Stimulated activated CD4-positive, alpha-beta T cell treated with anti-CD3 and anti-CD28 coated beads, Interleukin-15, amount 100 ng/mL, for 24 hours (primary cell): ENCODE measurements at regions not wholly inside any gene's neighbourhood (a gene's known extent, or its start where the extent isn't known, plus 50 kb on each side); places are given as distances from the start of the nearest gene placed in this dataset.

Experiments
- DNase-seq: peaks from one replicate; pipeline ENCODE4 v3.0.0-alpha.2; 2020

DNA sequence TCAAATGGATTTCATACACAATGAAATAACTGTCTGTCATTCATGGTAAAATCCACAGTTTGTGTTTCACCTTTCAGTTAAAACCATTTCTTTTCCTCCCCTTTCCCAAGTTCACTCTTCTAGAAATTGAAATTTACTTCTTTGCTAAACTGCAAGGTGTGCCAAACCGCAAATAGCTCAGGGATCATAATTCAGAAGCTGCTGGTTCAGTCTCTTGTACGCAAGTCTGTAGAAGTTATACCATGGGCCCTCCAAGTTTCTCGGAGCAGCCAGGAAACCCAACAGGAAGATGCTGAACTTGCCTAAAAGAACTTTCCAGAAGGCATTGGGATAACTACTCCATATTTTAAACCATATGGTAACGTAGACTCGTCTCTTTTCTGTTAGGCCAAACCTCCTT, 268.9 kb downstream of the FLRT2 start:
- no peak for DNase-seq

DNA sequence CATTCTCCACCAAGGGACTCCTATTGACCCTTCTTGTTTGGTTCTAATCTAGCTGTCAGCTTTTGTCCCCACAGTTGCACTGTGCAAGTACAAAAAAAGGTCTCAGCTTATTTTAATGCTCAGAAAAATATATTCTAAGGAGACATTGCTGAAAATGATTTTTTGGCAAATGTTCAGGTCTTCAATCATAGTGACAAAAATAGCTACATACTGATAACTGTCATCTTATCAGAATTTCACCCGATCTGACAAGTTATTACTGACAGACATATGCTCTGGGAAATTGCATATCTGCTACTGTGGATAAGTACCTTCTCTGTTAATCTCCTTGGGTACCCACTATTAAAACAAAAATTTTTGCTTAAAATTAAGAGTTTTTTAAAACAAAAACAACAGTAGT, 263.6 kb downstream of the FLRT2 start:
- DNase-seq: no peak

DNA sequence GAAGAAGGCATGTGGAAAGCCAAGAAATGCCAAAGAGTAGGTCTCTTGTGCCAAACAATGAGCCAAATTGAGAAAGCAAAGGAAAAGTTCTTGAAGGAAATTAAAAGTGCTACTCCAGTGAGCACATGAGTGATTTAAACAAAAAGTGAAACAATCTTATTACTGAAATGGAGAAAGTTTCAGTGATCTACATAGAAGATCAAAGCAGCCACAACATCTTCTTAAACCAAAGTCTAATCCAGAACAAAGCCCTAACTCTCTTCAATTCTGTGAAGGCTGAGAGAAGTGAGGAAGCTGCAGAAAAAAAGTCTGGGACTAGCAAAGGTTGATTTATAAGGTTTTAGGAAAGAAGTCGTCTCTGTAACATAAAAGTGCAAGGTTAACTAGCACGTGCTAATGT, 259.6 kb downstream of the FLRT2 start:
- DNase-seq: no peak

DNA sequence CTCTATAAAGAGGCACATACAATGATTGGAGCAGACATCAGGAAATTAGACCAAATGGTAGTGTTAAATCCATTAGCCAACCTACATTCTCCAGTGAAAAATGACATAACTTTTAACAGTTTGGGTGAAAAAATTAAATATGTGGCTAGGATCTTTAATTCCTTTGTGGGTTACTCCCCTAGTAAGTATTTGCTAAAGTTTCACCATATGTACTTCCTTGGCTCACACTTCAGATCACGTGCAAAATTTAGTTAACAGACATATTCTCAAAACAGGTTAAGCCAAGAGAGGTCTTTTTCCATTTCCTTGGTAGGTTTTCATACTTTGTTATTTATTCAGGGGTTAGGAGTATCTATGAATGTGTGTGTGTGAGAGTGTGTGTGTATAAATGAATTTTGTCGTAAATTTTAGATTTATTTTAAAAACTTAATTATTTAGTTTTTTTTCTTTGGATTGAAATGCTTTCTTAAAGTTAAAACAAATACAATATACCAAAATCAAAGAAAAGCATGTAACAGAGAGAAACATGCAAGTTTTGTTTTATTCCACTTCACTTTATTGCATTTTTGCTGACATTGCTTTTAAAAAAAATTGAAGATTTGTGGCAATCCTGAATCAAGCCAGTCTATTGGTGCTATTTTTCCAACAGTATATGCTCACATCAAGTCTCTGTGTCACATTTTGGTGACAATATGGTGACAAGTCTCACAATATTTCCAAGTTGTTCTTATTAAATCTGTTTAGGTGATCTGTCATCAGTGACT, 258.7 kb downstream of the FLRT2 start:
- DNase-seq: no peak

DNA sequence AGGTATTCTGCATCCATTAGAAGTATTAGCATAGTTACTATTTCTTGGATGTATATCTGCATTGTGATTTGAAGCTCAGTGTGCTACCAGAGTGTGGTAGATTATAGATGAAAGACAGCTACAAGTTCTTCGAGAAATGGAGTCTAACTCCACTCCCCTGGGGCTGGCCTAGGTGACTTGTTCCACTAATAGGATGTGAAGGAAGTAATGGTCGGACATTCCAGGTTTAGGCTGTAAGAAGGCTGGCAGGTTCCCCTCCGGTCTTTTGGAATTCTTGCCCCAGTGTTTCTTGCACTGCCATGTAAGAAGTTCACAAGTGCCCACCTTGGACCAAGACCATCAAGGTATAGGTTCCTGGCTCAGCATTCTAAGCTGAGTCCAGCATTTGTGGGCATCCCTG, 236.4 kb downstream of the FLRT2 start:
- DNase-seq: no peak

DNA sequence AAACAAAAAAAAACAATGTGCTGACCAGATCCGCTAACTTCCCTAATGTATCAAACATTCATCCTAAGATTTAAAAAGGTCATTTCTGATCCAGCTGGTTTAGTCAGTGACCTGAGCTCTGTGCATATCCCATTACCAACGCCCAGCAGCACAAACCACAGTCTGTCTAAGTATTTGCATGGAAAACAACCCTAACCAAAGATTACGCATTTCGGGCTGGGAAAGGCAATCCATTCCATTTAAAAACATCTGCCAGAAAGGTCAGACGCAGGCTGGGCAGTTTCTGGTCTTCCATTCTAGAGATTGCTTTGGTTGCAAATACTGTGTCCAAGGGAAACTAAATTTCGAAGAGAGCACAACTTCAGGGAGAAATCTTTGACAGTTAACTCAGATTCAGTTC, 234.9 kb downstream of the FLRT2 start:
- no peak for DNase-seq

DNA sequence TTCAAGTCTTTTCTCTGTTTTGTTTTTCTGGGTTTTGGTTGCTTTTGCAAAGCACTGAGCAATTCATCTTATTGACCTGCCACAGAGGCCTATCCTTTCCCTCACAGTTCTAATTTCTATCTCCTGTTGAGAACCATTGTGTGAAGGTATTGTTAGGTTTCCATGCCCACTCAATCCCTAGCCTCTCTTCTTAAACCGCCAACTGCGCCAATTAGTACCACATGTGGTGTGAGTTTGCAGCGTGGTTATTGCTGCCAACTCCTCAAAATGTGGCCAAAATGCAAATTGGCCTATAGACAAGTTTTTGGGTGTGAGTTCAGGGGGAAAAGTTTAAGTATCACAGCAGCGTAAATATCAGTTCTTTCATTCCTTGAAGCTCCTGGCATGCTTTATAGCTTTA, 232.6 kb downstream of the FLRT2 start:
- DNase-seq: no peak

DNA sequence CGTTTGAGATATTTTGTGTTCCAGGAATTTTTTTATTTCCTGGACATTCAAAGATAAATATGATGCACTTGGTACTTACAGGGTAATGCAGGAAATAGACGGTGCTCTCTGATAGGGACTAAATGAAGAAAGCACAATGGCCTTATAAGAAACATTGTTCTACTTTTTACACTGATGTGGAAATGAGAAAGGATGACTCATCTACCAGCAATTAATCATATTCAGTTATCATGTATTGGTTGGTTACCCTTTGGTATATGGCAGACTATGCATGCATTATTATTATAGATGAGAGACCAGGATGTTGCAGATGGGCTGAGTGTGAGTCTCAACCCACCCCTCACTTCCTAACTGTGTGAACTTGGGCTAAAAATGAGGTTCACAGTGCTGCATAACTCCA, 222.2 kb downstream of the FLRT2 start:
- no peak for DNase-seq

DNA sequence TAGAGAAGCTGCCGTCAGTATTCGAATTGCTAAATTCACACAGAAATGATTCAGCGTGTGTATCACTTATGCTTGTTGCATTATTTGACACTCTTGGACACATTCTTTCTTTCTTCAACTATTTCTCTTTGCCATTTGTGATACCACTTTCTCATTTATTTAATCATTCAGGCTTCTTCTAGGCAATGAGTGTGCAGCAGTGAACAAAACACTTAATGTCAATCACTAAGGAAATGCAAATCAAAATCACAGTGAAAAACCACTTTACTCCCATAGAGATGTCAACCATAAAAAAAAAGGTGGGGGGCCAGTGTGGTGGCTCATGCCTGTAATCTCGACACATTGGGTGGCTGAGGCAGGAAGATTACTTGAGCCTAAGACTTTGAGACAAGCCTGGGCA, 214.6 kb downstream of the FLRT2 start:
- DNase-seq: no peak

DNA sequence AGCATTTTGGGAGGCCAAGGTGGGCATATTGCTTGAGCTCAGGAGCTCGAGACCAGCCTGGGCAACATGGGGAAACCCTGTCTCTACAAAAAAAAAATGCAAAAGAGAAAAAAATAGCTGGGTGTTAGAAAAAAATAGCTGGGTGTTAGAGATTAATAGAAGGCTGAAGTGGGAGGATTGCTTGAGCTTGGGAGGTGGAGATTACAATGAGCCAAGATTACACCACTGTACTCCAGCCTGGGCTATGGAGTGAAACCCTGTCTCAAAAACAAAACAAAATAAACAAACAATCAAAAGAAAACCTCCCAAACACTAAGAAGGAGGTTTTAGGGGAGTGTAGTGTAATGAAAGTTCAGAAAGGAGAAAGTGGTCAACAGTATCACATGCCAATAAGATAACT, 202.1 kb downstream of the FLRT2 start:
- no peak for DNase-seq

DNA sequence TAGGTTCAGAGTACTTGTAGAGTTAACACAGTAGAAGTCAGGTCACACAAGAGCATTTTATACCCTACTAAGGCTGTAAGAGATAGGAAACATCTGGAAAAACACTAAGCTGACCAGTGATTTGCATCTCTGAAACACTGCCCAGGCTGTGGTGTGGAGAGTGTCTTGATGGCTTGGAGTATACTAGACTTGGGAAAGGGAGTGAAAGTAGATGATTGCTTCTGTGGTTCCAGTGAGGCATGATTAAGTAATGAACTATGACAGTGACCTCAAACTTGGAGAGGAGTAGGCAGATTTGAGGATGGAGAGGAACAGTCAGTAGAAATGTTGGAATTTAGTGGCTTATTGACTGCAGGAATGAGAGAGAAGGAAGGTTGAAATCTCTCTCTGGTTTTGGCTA, 201.2 kb downstream of the FLRT2 start:
- no peak for DNase-seq

DNA sequence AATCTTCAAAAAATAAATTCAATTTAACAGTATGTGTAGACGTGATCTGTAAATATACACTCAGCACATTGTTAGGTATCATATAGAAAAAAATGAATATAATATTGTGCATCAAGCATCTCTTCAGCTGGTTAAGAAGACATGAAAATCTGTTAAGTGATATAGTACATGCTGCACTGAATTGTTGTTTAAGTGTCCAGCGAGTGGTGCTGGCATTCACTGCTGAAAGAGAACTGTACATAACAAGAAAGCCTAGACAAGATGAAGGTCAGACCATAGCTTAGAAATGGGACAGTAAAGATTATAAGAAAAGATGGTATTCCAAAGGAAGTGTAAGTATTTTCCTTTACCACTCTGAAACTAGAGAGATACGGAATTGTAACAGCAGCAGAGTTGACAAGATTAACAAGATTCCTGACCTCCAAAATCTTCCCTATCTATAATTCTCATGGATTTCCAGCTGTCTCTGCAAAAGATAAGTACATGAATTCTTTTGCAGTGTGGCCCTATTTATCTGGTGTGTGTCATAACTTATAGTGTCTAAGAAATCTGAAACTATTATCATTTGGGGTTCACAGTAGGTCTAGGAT, 198.6 kb downstream of the FLRT2 start:
- DNase-seq: no peak

DNA sequence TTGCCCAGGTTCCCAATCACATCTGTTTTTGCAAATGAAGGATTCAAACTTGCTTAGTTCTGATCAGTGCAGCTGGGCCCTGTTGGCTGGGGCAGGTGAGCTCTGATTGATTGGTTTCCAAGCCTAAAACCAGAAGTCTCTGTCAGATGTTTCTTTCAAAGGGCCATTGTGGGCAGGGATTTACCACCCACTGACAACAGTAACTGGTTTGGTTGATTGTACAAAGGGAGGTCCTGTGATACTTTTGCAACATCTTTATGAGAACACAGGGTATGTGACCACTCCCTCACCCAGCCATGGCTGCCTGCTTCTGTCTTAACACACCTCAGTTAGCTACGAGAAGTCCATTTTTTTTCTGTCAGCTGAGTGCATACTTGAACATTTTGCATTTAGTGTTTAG, 184.1 kb downstream of the FLRT2 start:
- DNase-seq: no peak

DNA sequence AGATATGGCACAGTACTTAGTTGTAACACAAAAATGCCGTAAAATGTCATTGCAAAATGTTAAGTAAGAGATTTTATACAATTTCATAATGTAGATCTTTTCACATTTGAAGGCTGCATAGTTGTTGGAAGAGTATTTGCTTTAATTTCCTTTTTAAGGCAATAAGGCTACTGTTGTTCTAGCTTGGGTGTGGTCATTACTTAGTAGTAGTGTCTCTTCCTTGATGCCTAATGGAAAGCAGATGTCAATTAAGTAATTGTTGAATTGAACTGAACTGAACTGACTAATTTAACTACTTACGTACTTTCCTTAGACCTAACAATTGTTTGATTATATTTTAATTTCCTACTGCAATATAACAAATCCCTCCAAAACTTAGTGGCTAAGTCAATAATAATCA, 181.7 kb downstream of the FLRT2 start:
- DNase-seq: no peak
